Uterus (tissue), 2 donors: ENCODE measurements at regions not wholly inside any gene's neighbourhood (a gene's known extent, or its start where the extent isn't known, plus 50 kb on each side); places are given as distances from the start of the nearest gene placed in this dataset.

Experiments
- POLR2A ChIP-seq, 2 donors: fragments of 450-650 bp; IDR thresholded peaks; one replicate each; pipeline ENCODE4 v1.6.1; 2016; ENCODE audit warnings: antibody characterized with exemption in 2 of 2, mild to moderate bottlenecking in 1 of 2, moderate library complexity in 1 of 2
- TF ChIP-seq, protein P1 (sequence below), 4 experiments: fragments of 200-600 bp in 2 of 4; fragments of 450-650 bp in 2 of 4; sonication (generic) in 2 of 4; IDR thresholded peaks; one replicate each; pipeline ENCODE4 v1.5.1; 2016 to 2019; ENCODE audit warnings: antibody characterized with exemption in 4 of 4, mild to moderate bottlenecking in 2 of 4, moderate library complexity in 1 of 4

GRCh38 chr6:91221072-91221720 is 634.3 kb upstream of the MAP3K7 start:
- TF ChIP-seq, protein P1, sequence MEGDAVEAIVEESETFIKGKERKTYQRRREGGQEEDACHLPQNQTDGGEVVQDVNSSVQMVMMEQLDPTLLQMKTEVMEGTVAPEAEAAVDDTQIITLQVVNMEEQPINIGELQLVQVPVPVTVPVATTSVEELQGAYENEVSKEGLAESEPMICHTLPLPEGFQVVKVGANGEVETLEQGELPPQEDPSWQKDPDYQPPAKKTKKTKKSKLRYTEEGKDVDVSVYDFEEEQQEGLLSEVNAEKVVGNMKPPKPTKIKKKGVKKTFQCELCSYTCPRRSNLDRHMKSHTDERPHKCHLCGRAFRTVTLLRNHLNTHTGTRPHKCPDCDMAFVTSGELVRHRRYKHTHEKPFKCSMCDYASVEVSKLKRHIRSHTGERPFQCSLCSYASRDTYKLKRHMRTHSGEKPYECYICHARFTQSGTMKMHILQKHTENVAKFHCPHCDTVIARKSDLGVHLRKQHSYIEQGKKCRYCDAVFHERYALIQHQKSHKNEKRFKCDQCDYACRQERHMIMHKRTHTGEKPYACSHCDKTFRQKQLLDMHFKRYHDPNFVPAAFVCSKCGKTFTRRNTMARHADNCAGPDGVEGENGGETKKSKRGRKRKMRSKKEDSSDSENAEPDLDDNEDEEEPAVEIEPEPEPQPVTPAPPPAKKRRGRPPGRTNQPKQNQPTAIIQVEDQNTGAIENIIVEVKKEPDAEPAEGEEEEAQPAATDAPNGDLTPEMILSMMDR (IDR thresholded peaks at IDR 0.05), result no peak
- TF ChIP-seq POLR2A (IDR thresholded peaks at IDR 0.05), result no peak
